ENCODE measurements at regions not wholly inside any gene's neighbourhood (a gene's known extent, or its start where the extent isn't known, plus 50 kb on each side); places are given as distances from the start of the nearest gene placed in this dataset.

DNA sequence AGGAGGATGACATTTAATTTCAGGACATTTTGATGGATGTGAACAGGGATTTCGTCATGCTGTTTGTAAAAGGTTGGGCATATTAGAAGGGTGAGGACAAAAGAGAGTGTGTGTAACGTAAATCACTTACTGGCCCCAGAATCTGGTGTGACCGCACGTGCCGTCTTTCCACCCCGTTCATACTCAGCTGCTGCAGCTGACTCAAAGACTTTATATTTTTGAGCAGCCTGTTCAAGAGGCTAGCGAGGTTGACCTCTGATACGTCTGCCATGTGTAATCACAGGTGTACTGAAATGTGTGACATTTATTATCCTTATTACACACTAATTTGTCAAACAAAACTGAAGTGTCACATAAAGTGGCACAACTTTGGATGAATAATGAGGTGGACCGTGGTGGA is 66.5 kb upstream of the ERRFI1 start:
- ATAC-seq, result no peak
- TF ChIP-seq, protein P1, sequence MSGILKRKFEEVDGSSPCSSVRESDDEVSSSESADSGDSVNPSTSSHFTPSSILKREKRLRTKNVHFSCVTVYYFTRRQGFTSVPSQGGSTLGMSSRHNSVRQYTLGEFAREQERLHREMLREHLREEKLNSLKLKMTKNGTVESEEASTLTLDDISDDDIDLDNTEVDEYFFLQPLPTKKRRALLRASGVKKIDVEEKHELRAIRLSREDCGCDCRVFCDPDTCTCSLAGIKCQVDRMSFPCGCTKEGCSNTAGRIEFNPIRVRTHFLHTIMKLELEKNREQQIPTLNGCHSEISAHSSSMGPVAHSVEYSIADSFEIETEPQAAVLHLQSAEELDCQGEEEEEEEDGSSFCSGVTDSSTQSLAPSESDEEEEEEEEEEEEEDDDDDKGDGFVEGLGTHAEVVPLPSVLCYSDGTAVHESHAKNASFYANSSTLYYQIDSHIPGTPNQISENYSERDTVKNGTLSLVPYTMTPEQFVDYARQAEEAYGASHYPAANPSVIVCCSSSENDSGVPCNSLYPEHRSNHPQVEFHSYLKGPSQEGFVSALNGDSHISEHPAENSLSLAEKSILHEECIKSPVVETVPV (CRISPR knock-in tag; IDR thresholded peaks at IDR 0.05), result no peak
- TF ChIP-seq BACH2 (CRISPR knock-in tag; IDR thresholded peaks at IDR 0.05; ENCODE audit: borderline replicate concordance) (no peak), ZNF565 (CRISPR knock-in tag; conservative IDR thresholded peaks at IDR 0.05; ENCODE audit: low read depth) (no peak), OSR1 (CRISPR knock-in tag; IDR thresholded peaks at IDR 0.05) (no peak), TCF4 (CRISPR knock-in tag; IDR thresholded peaks at IDR 0.05; ENCODE audit: borderline replicate concordance) (no peak), ARNTL (CRISPR knock-in tag; IDR thresholded peaks at IDR 0.05; ENCODE audit: borderline replicate concordance, low read depth) (no peak), ZC3H10 (CRISPR knock-in tag; IDR thresholded peaks at IDR 0.05) (no peak), ZNF8 (CRISPR knock-in tag; IDR thresholded peaks at IDR 0.05) (no peak), PPARA (CRISPR knock-in tag; IDR thresholded peaks at IDR 0.05; ENCODE audit: borderline replicate concordance) (no peak), CSDC2 (CRISPR knock-in tag; IDR thresholded peaks at IDR 0.05) (no peak), ZFP3 (CRISPR knock-in tag; IDR thresholded peaks at IDR 0.05) (no peak), TOX (CRISPR knock-in tag; IDR thresholded peaks at IDR 0.05; ENCODE audit: borderline replicate concordance) (no peak), GLIS3 (CRISPR knock-in tag; IDR thresholded peaks at IDR 0.05) (no peak), RARB (CRISPR knock-in tag; IDR thresholded peaks at IDR 0.05) (no peak), SNAI2 (CRISPR knock-in tag; IDR thresholded peaks at IDR 0.05) (no peak), ISL1 (CRISPR knock-in tag; IDR thresholded peaks at IDR 0.05) (no peak)
- TF ChIP-seq, protein P2, sequence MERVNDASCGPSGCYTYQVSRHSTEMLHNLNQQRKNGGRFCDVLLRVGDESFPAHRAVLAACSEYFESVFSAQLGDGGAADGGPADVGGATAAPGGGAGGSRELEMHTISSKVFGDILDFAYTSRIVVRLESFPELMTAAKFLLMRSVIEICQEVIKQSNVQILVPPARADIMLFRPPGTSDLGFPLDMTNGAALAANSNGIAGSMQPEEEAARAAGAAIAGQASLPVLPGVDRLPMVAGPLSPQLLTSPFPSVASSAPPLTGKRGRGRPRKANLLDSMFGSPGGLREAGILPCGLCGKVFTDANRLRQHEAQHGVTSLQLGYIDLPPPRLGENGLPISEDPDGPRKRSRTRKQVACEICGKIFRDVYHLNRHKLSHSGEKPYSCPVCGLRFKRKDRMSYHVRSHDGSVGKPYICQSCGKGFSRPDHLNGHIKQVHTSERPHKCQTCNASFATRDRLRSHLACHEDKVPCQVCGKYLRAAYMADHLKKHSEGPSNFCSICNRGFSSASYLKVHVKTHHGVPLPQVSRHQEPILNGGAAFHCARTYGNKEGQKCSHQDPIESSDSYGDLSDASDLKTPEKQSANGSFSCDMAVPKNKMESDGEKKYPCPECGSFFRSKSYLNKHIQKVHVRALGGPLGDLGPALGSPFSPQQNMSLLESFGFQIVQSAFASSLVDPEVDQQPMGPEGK (CRISPR knock-in tag; IDR thresholded peaks at IDR 0.05; ENCODE audit: borderline replicate concordance), result no peak
- TF ChIP-seq, protein P3, sequence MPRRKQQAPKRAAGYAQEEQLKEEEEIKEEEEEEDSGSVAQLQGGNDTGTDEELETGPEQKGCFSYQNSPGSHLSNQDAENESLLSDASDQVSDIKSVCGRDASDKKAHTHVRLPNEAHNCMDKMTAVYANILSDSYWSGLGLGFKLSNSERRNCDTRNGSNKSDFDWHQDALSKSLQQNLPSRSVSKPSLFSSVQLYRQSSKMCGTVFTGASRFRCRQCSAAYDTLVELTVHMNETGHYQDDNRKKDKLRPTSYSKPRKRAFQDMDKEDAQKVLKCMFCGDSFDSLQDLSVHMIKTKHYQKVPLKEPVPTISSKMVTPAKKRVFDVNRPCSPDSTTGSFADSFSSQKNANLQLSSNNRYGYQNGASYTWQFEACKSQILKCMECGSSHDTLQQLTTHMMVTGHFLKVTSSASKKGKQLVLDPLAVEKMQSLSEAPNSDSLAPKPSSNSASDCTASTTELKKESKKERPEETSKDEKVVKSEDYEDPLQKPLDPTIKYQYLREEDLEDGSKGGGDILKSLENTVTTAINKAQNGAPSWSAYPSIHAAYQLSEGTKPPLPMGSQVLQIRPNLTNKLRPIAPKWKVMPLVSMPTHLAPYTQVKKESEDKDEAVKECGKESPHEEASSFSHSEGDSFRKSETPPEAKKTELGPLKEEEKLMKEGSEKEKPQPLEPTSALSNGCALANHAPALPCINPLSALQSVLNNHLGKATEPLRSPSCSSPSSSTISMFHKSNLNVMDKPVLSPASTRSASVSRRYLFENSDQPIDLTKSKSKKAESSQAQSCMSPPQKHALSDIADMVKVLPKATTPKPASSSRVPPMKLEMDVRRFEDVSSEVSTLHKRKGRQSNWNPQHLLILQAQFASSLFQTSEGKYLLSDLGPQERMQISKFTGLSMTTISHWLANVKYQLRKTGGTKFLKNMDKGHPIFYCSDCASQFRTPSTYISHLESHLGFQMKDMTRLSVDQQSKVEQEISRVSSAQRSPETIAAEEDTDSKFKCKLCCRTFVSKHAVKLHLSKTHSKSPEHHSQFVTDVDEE (CRISPR knock-in tag; IDR thresholded peaks at IDR 0.05), result no peak
- TF ChIP-seq, protein P4, sequence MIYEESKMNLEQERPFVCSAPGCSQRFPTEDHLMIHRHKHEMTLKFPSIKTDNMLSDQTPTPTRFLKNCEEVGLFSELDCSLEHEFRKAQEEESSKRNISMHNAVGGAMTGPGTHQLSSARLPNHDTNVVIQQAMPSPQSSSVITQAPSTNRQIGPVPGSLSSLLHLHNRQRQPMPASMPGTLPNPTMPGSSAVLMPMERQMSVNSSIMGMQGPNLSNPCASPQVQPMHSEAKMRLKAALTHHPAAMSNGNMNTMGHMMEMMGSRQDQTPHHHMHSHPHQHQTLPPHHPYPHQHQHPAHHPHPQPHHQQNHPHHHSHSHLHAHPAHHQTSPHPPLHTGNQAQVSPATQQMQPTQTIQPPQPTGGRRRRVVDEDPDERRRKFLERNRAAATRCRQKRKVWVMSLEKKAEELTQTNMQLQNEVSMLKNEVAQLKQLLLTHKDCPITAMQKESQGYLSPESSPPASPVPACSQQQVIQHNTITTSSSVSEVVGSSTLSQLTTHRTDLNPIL (CRISPR knock-in tag; IDR thresholded peaks at IDR 0.05; ENCODE audit: low read depth), result no peak
- TF ChIP-seq, protein P5, sequence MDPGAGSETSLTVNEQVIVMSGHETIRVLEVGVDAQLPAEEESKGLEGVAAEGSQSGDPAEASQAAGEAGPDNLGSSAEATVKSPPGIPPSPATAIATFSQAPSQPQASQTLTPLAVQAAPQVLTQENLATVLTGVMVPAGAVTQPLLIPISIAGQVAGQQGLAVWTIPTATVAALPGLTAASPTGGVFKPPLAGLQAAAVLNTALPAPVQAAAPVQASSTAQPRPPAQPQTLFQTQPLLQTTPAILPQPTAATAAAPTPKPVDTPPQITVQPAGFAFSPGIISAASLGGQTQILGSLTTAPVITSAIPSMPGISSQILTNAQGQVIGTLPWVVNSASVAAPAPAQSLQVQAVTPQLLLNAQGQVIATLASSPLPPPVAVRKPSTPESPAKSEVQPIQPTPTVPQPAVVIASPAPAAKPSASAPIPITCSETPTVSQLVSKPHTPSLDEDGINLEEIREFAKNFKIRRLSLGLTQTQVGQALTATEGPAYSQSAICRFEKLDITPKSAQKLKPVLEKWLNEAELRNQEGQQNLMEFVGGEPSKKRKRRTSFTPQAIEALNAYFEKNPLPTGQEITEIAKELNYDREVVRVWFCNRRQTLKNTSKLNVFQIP (CRISPR knock-in tag; IDR thresholded peaks at IDR 0.05; ENCODE audit: borderline replicate concordance, low read depth), result no peak

DNA sequence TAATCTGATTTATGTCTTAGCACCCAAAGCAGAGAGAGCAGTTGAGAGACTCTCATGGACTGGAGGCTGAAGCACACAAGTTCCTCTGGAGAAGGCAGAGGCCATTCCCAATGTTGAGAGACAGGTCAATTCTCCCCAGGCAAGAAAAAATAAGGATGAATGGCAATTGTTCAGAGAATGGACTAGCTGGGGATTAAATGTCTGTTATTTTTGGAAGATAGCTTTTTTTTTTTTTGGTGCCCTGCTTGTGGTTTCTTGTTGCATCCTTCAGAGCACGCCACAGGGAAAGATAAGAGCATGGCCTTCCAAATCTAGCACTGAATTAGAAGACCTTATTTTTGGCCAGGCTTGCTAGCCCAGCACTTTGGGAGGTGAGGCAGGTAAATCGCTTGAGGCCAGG is 65.6 kb upstream of the ERRFI1 start:
- ATAC-seq, result no peak
- TF ChIP-seq BACH2 (CRISPR knock-in tag; IDR thresholded peaks at IDR 0.05; ENCODE audit: borderline replicate concordance), result no peak
- no peak for TF ChIP-seq RARB (CRISPR knock-in tag; IDR thresholded peaks at IDR 0.05)
- no peak for TF ChIP-seq ZFP30 (CRISPR knock-in tag; IDR thresholded peaks at IDR 0.05)
- TF ChIP-seq, protein P4 (CRISPR knock-in tag; IDR thresholded peaks at IDR 0.05; ENCODE audit: low read depth), result no peak
- TF ChIP-seq, protein P5 (CRISPR knock-in tag; IDR thresholded peaks at IDR 0.05; ENCODE audit: borderline replicate concordance, low read depth), result no peak
- no peak for TF ChIP-seq ZC3H10 (CRISPR knock-in tag; IDR thresholded peaks at IDR 0.05)
- TF ChIP-seq, protein P1 (CRISPR knock-in tag; IDR thresholded peaks at IDR 0.05), result no peak

Data from SK-N-SH treated with all-trans-retinoic acid at 6 μM for 48 hours (cell line).